ENCODE measurements at regions not wholly inside any gene's neighbourhood (a gene's known extent, or its start where the extent isn't known, plus 50 kb on each side); places are given as distances from the start of the nearest gene placed in this dataset.

GRCh38 chr16:14334366-14335080, 263.4 kb downstream of the MRTFB start:
- DNase-seq (ENCODE audit: low spot score) = no peak

- no peak for DNase-seq (ENCODE audit: low spot score)
These were observed 262.2 kb downstream of the MRTFB start for GRCh38 chr16:14333361-14333760.

DNA sequence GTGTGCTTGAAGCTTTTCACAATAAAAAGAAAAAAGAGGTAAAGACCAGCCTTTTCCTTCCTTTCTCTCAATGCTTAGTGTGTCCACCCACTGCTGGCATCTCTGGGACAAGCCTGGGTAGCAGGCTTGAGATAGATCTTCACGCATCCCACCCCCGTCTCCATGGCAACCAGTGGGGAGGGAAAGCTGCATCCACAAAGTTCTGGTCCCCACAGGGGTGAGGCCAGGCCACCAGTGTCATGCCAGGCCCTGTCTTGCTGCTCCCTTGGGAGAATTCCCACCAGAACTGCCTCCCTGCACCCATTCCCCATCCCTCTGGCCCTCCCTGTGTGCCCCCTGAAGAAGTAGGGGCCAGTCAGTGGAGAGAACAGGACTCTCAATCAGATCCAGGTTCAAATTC, 259.9 kb downstream of the MRTFB start:
- no peak for DNase-seq (ENCODE audit: low spot score)

DNA sequence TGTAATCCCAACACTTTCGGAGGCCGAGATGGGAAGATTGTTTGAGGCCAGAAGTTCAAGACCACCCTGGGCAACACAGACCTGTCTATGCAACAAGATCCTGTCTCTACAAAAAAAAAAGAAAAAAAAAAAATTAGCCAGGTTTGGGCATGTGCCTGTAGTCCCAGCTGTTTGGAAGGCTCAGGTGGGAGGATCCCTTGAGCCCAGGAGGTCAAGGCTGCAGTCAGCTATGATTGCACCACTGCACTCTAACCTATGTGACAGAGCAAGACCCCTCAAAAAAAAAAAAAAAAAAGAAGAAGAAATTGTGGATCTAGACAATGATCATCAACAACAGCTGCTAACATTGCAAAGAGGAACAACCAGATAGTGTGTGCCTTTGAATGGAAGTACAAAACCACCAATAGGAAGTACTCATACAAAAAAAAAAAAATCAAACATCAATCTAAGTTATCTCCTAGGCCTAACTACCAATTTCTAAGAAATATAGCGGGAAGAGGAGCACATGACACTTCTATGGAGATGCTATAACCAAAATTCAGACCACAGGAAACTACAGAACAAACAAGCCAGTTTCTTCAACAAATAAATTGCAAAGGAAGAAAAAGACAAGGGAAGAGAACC, 258.7 kb downstream of the MRTFB start:
- no peak for DNase-seq (ENCODE audit: low spot score)

DNA sequence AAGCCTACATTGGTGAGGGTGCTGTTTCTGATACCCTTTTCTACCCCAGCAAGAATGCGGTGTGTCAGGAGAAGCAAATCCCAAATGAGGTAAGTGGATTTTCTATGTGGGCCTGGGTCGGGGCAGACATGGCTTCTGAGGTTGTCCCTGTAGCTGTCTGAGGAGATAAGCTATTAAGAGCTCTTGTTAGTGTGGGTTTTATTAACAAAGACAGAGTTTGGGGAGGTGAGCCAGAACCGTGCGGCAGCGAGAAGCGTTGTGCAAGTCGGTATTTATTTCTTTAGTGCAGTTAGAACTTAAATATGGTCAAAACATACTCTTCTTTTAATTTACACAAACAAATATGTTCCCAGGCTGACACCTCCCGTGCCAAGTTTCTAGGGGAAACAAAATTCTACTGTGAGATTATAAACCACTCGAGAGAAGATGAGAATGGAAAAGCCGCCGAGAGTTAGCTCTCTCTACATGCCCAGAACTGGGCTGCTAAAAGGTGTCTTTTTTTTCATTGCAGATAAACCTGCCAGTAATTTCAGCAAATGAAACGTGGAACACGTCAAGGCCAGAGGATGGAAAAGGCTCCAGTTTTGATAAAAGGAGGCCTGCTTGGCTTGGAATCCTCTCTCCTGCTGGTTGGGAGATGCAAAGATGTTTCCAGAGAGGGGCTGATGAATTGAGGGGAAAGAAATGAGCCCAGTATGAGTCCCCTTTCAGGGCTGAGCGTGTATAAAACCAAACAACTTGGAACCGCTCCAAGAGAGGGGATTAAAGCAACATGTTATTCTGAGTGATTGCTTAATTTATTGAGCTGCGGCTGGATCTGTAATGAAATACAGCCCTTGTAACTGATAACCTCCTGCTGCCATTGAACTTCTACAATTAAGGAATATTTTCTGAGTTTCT, 254.6 kb downstream of the MRTFB start:
- DNase-seq (ENCODE audit: low spot score) = no peak

DNA sequence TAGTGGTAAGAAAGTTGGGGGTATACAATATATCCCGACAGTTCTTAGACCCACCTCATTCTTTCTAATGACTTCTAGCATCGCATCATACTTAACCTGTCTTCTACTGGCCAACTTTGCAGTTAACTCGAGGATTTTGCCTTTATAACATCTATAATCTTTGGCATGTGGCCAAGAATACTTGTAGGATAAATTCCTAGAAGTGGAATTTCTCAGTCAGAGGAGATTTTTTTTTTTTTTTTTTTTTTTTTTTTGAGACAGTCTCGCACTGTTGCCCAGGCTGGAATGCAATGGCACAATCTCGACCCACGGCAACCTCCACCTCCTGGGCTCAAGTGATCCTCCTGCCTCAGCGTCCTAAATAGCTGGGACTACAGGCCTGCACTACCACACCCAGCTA, 253.5 kb downstream of the MRTFB start:
- no peak for DNase-seq (ENCODE audit: low spot score)

DNA sequence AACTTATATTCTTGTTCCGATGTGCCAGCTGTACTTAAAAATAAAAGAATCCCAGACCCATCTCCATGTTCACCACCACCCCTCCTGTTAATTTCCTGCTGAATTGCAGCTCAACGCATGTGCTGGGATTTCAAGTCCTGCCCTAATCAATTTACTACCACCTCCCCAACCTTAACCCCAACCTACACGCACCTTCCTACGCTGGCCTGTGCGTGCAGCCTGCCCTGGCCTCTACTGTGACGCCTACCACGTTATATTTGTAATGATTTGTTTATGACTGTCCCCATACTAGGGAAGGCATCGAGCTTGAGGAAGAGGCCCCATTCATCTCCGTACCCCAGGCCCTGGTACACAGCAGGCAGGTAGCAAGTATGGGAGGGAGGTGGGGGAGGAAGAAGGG, 251.1 kb downstream of the MRTFB start:
- DNase-seq (ENCODE audit: low spot score) = no peak

GRCh38 chr16:14321542-14321941, 250.4 kb downstream of the MRTFB start:
- no peak for DNase-seq (ENCODE audit: low spot score)

DNA sequence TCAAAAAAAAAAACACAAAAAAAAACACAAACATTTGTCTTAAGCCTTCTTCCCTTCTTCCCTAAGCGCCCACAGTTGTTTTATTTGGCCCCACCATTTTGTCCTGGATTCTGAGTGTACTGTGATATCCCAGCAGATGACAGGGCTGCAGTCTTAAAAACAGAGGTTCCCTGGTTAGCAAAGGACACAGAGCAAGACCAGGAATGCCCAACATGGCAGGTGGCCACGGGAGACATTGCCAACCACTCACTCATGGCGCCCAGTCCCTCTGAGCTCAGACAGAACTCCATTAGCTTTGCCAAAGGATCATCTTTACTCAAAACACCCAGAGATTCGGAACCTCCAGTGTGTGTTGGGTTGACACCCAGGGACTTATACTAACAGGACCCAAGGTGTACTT, 249.3 kb downstream of the MRTFB start:
- DNase-seq (ENCODE audit: low spot score) = no peak

All from NAMALWA (cell line).